DOHH2 (cell line): ENCODE measurements at regions not wholly inside any gene's neighbourhood (a gene's known extent, or its start where the extent isn't known, plus 50 kb on each side); places are given as distances from the start of the nearest gene placed in this dataset.

ENCODE experiments used
- CTCF ChIP-seq: fragments of 200-600 bp; sonication (generic); IDR thresholded peaks from one replicate; pipeline ENCODE4 v1.5.1; 2014; ENCODE audit warnings: antibody characterized with exemption, mild to moderate bottlenecking, low read depth, low read length; ENCODE audit not compliant: poor library complexity, severe bottlenecking
- EZH2phosphoT487 ChIP-seq: fragments of 200-600 bp; sonication (generic); IDR thresholded peaks from 2 replicates; pipeline ENCODE4 v1.6.1; 2017; ENCODE audit warnings: borderline replicate concordance, mild to moderate bottlenecking, antibody characterized with exemption, low read length, moderate library complexity, mixed read lengths

DNA sequence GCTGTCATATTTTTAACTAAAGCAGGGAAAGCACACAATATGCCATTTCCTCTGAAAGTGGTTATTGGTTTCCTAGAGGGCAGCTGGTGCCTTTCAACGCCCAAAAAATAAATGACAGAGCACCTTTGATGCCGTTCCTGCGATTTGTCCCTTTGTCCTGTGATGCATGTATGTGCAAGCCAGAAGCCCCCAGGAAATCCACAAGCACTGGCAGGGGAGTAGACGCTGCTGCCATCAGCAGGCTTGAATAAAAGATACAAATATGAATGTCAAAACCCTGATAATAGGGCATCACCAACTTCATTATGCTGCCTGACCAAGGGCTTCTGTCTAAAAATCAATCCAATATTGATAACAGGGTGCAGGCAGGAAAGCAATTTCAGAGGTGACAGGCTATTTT, 246.1 kb downstream of the FBXO15 start:
- TF ChIP-seq EZH2phosphoT487 (no peak), CTCF (no peak)
